HG02610 (cell line): ENCODE measurements at regions not wholly inside any gene's neighbourhood (a gene's known extent, or its start where the extent isn't known, plus 50 kb on each side); places are given as distances from the start of the nearest gene placed in this dataset.
A peak's percentile ranks its signal among the peaks of the same experiment; 100 is the strongest.

Source experiments
- ATAC-seq: cut with Tn5 transposase; IDR thresholded peaks from one replicate; pipeline ENCODE4 v1.9.1; 2021; ENCODE audit warnings: mild to moderate bottlenecking, moderate library complexity; ENCODE audit not compliant: unreplicated experiment

GRCh38 chrX:135632353-135632752 lies 81.1 kb upstream of the CT45A1 start:
- no peak for ATAC-seq

- no peak for ATAC-seq
Measured at GRCh38 chrX:135639066-135639780, 74.2 kb upstream of the CT45A1 start.

GRCh38 chrX:135643916-135644315 lies 69.5 kb upstream of the CT45A1 start:
- ATAC-seq = no peak

- ATAC-seq = no peak
Measured at GRCh38 chrX:135644624-135645023, 68.8 kb upstream of the CT45A1 start.

- ATAC-seq = no peak
Measured at GRCh38 chrX:135649029-135649428, 64.4 kb upstream of the CT45A1 start.

- no peak for ATAC-seq
Measured at GRCh38 chrX:135649561-135649960, 63.9 kb upstream of the CT45A1 start.

GRCh38 chrX:135651647-135652295 lies 61.7 kb upstream of the CT45A1 start:
- no peak for ATAC-seq

- no peak for ATAC-seq
Measured at GRCh38 chrX:135652602-135653001, 60.8 kb upstream of the CT45A1 start.

GRCh38 chrX:135657952-135658654 lies 55.3 kb upstream of the CT45A1 start:
- ATAC-seq = peak; percentile 96
